HepG2 (cell line): ENCODE measurements at regions not wholly inside any gene's neighbourhood (a gene's known extent, or its start where the extent isn't known, plus 50 kb on each side); places are given as distances from the start of the nearest gene placed in this dataset.

ENCODE experiments used
- IKZF4 ChIP-seq: sonication (generic); formaldehyde crosslinking; IDR thresholded peaks from 2 replicates; pipeline ENCODE4 v1.5.1; 2020; ENCODE audit warnings: borderline replicate concordance, mild to moderate bottlenecking, low read depth, missing genetic modification reagents; ENCODE audit errors: not compliant biosample characterization
- KLF16 ChIP-seq, 2 experiments: sonication (generic) in 1 of 2; formaldehyde crosslinking in 1 of 2; IDR thresholded peaks; 2 replicates each; pipeline versions ENCODE4 v1.6.1 to v1.8.0; 2016 to 2023; ENCODE audit warnings: missing genetic modification reagents in 2 of 2, missing compliant biosample characterization in 1 of 2
- MXI1 ChIP-seq: IDR thresholded peaks from 3 replicates; pipeline ENCODE4 v1.6.1; 2012; ENCODE audit warnings: low read depth, low read length, inconsistent platforms, borderline replicate concordance
- NKX3-1 ChIP-seq: sonication (generic); formaldehyde crosslinking; IDR thresholded peaks from 2 replicates; pipeline ENCODE4 v1.5.0; 2020; ENCODE audit warnings: missing genetic modification reagents
- SALL1 ChIP-seq: sonication (generic); formaldehyde crosslinking; IDR thresholded peaks from 2 replicates; pipeline ENCODE4 v1.8.0; 2022; ENCODE audit warnings: mild to moderate bottlenecking, missing genetic modification reagents
- SRSF1 ChIP-seq: fragments of 200-400 bp; formaldehyde crosslinking; optimal IDR thresholded peaks from 2 replicates; pipeline ENCODE3; 2017; ENCODE audit warnings: mild to moderate bottlenecking, low read depth, low read length, moderate library complexity
- SRY ChIP-seq: sonication (generic); formaldehyde crosslinking; IDR thresholded peaks from 2 replicates; pipeline ENCODE4 v1.8.0; 2022; ENCODE audit warnings: mild to moderate bottlenecking, missing genetic modification reagents
- YY1 ChIP-seq: IDR thresholded peaks from 2 replicates; pipeline ENCODE4 v1.6.1; 2011; ENCODE audit warnings: low read length, low read depth, moderate library complexity, mild to moderate bottlenecking; ENCODE audit not compliant: insufficient read depth, insufficient replicate concordance
- ZBTB14 ChIP-seq: sonication (generic); formaldehyde crosslinking; IDR thresholded peaks from 2 replicates; pipeline ENCODE4 v1.4.0; 2020; ENCODE audit warnings: missing genetic modification reagents
- ZNF354B ChIP-seq: sonication (generic); formaldehyde crosslinking; IDR thresholded peaks from 2 replicates; pipeline ENCODE4 v1.8.0; 2022; ENCODE audit warnings: mild to moderate bottlenecking, missing genetic modification reagents
- ZNF605 ChIP-seq: sonication (generic); formaldehyde crosslinking; IDR thresholded peaks from 2 replicates; pipeline ENCODE4 v1.8.0; 2022; ENCODE audit warnings: mild to moderate bottlenecking, missing genetic modification reagents
- TF ChIP-seq, protein P1 (sequence below): sonication (generic); formaldehyde crosslinking; IDR thresholded peaks from 2 replicates; pipeline ENCODE4 v1.4.0; 2020; ENCODE audit warnings: missing genetic modification reagents, borderline replicate concordance
- TF ChIP-seq, protein P2 (sequence below): sonication (generic); formaldehyde crosslinking; IDR thresholded peaks from 2 replicates; pipeline ENCODE4 v1.4.0; 2020; ENCODE audit warnings: missing genetic modification reagents
- TF ChIP-seq, protein P3 (sequence below): IDR thresholded peaks from 2 replicates; pipeline ENCODE4 v1.4.0; 2020; ENCODE audit warnings: mild to moderate bottlenecking, missing genetic modification reagents
- TF ChIP-seq, protein P4 (sequence below): sonication (generic); formaldehyde crosslinking; IDR thresholded peaks from 2 replicates; pipeline ENCODE4 v1.5.0; 2020; ENCODE audit warnings: missing genetic modification reagents
- TF ChIP-seq, protein P5 (sequence below): sonication (generic); formaldehyde crosslinking; IDR thresholded peaks from 2 replicates; pipeline ENCODE4 v1.8.0; 2022; ENCODE audit warnings: mild to moderate bottlenecking, missing genetic modification reagents, borderline replicate concordance

DNA sequence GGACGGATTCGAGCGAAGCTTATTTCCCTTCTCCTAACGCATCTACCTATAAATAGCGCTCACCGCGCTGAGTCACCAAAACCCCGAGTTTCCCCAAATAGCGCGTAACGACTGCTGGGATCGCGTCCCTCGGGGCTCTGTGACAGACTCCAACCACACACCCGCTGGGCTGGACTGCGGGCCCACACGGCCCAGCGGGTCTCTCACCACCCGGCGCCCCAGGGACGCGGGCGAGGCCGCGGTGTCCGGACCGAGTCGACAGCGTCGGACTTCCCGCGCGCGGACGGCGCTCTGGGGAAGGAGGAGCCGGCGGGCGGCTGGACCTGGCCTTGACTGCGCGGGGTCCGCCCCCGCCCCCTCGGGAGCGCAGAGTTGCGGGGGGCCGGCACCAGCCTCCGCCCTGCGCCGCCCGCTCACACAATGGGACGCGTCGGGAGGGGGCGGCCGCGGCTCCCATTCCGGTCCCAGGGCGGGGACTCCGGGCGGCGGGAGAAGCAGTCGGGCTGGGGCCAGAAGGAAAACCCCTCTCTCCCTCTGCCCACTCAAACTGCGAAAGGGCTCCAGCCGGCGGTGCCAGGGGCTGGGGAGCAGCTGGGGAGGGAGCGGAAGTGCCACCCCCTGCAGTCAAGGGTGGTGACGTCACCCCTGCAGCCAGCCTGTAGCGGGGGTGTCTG, 108.8 kb downstream of the KCNRG start (continued):
- TF ChIP-seq IKZF4 (CRISPR knock-in tag): peak; percentile 28
- TF ChIP-seq, protein P1, sequence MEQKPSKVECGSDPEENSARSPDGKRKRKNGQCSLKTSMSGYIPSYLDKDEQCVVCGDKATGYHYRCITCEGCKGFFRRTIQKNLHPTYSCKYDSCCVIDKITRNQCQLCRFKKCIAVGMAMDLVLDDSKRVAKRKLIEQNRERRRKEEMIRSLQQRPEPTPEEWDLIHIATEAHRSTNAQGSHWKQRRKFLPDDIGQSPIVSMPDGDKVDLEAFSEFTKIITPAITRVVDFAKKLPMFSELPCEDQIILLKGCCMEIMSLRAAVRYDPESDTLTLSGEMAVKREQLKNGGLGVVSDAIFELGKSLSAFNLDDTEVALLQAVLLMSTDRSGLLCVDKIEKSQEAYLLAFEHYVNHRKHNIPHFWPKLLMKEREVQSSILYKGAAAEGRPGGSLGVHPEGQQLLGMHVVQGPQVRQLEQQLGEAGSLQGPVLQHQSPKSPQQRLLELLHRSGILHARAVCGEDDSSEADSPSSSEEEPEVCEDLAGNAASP: peak; percentile 49
- no peak for TF ChIP-seq ZNF354B
- TF ChIP-seq SRSF1: peak; percentile 99
- TF ChIP-seq, protein P2, sequence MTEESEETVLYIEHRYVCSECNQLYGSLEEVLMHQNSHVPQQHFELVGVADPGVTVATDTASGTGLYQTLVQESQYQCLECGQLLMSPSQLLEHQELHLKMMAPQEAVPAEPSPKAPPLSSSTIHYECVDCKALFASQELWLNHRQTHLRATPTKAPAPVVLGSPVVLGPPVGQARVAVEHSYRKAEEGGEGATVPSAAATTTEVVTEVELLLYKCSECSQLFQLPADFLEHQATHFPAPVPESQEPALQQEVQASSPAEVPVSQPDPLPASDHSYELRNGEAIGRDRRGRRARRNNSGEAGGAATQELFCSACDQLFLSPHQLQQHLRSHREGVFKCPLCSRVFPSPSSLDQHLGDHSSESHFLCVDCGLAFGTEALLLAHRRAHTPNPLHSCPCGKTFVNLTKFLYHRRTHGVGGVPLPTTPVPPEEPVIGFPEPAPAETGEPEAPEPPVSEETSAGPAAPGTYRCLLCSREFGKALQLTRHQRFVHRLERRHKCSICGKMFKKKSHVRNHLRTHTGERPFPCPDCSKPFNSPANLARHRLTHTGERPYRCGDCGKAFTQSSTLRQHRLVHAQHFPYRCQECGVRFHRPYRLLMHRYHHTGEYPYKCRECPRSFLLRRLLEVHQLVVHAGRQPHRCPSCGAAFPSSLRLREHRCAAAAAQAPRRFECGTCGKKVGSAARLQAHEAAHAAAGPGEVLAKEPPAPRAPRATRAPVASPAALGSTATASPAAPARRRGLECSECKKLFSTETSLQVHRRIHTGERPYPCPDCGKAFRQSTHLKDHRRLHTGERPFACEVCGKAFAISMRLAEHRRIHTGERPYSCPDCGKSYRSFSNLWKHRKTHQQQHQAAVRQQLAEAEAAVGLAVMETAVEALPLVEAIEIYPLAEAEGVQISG (CRISPR knock-in tag): peak; percentile 78
- TF ChIP-seq, protein P3, sequence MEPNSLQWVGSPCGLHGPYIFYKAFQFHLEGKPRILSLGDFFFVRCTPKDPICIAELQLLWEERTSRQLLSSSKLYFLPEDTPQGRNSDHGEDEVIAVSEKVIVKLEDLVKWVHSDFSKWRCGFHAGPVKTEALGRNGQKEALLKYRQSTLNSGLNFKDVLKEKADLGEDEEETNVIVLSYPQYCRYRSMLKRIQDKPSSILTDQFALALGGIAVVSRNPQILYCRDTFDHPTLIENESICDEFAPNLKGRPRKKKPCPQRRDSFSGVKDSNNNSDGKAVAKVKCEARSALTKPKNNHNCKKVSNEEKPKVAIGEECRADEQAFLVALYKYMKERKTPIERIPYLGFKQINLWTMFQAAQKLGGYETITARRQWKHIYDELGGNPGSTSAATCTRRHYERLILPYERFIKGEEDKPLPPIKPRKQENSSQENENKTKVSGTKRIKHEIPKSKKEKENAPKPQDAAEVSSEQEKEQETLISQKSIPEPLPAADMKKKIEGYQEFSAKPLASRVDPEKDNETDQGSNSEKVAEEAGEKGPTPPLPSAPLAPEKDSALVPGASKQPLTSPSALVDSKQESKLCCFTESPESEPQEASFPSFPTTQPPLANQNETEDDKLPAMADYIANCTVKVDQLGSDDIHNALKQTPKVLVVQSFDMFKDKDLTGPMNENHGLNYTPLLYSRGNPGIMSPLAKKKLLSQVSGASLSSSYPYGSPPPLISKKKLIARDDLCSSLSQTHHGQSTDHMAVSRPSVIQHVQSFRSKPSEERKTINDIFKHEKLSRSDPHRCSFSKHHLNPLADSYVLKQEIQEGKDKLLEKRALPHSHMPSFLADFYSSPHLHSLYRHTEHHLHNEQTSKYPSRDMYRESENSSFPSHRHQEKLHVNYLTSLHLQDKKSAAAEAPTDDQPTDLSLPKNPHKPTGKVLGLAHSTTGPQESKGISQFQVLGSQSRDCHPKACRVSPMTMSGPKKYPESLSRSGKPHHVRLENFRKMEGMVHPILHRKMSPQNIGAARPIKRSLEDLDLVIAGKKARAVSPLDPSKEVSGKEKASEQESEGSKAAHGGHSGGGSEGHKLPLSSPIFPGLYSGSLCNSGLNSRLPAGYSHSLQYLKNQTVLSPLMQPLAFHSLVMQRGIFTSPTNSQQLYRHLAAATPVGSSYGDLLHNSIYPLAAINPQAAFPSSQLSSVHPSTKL: peak; percentile 44; the same call in 1 of the 2 replicates
- TF ChIP-seq, protein P4, sequence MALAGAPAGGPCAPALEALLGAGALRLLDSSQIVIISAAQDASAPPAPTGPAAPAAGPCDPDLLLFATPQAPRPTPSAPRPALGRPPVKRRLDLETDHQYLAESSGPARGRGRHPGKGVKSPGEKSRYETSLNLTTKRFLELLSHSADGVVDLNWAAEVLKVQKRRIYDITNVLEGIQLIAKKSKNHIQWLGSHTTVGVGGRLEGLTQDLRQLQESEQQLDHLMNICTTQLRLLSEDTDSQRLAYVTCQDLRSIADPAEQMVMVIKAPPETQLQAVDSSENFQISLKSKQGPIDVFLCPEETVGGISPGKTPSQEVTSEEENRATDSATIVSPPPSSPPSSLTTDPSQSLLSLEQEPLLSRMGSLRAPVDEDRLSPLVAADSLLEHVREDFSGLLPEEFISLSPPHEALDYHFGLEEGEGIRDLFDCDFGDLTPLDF: peak; percentile 62; the same call in 1 of the 2 replicates
- peak; percentile 60; the same call in 1 of the 2 replicates for TF ChIP-seq ZNF605 (CRISPR knock-in tag)
- TF ChIP-seq MXI1: peak; percentile 25; the same call in 1 of the 3 replicates
- peak in 1 of 2 experiments; percentile 58; a peak in 2 of 4 replicates for TF ChIP-seq KLF16 (CRISPR knock-in tag; IDR thresholded peaks at IDR 0.05)
- 0 out of 2 replicates have a peak, but pooled peaks have one; percentile 14 for TF ChIP-seq NKX3-1 (CRISPR knock-in tag)
- peak; percentile 49 for TF ChIP-seq SALL1
- TF ChIP-seq, protein P5, sequence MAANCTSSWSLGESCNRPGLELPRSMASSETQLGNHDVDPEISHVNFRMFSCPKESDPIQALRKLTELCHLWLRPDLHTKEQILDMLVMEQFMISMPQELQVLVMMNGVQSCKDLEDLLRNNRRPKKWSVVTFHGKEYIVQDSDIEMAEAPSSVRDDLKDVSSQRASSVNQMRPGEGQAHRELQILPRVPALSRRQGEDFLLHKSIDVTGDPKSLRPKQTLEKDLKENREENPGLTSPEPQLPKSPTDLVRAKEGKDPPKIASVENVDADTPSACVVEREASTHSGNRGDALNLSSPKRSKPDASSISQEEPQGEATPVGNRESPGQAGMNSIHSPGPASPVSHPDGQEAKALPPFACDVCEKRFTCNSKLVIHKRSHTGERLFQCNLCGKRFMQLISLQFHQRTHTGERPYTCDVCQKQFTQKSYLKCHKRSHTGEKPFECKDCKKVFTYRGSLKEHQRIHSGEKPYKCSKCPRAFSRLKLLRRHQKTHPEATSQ (CRISPR knock-in tag): no peak
- TF ChIP-seq ZBTB14 (CRISPR knock-in tag): peak; percentile 46
- no peak for TF ChIP-seq YY1
- peak; percentile 85 for TF ChIP-seq SRY (CRISPR knock-in tag)
